Nephron progenitor cell (in vitro differentiated cells): ENCODE measurements at regions not wholly inside any gene's neighbourhood (a gene's known extent, or its start where the extent isn't known, plus 50 kb on each side); places are given as distances from the start of the nearest gene placed in this dataset.

ENCODE experiments used
- DNase-seq: peaks from one replicate; pipeline ENCODE4 v3.0.0; 2021
- H3K27ac Mint-ChIP-seq: 2 replicates; pipeline ENCODE4 v1.8.0; 2021; ENCODE audit warnings: mild to moderate bottlenecking, moderate library complexity, mixed read lengths
- H3K27me3 Mint-ChIP-seq: 2 replicates; pipeline ENCODE4 v1.8.0; 2021; ENCODE audit warnings: mild to moderate bottlenecking, low read depth, mixed read lengths; ENCODE audit not compliant: poor library complexity
- H3K36me3 Mint-ChIP-seq: 2 replicates; pipeline ENCODE4 v1.8.0; 2021; ENCODE audit warnings: low read depth, mixed read lengths
- H3K4me1 Mint-ChIP-seq: 2 replicates; pipeline ENCODE4 v1.8.0; 2021; ENCODE audit warnings: mixed read lengths
- H3K4me3 Mint-ChIP-seq: 2 replicates; pipeline ENCODE4 v1.8.0; 2021; ENCODE audit warnings: mild to moderate bottlenecking, moderate library complexity, mixed read lengths
- H3K9me3 Mint-ChIP-seq: 2 replicates; pipeline ENCODE4 v1.8.0; 2021; ENCODE audit warnings: mild to moderate bottlenecking, moderate library complexity, mixed read lengths
- CTCF ChIP-seq: fragments of 200-600 bp; sonication (generic); IDR thresholded peaks from 2 replicates; pipeline ENCODE4 v1.5.0; 2021; ENCODE audit warnings: antibody characterized with exemption

- no peak for DNase-seq
- TF ChIP-seq CTCF, result no peak
- no peaks in the 10 kb centered on the region for H3K4me1 Mint-ChIP-seq
- H3K4me3 Mint-ChIP-seq, result no peak overlapping the region
- no peak overlapping the region for H3K27ac Mint-ChIP-seq
- no peaks in the 10 kb centered on the region for H3K36me3 Mint-ChIP-seq
- H3K27me3 Mint-ChIP-seq, result peaks cover 9% of the 10 kb centered on the region
- H3K9me3 Mint-ChIP-seq, result no peaks in the 10 kb centered on the region
Measured at GRCh38 chr3:18880691-18881090, 267.6 kb upstream of the KCNH8 start.

- Mint-ChIP-seq H3K27me3 (no peaks in the 10 kb centered on the region), H3K9me3 (no peaks in the 10 kb centered on the region), H3K4me1 (no peaks in the 10 kb centered on the region), H3K36me3 (no peaks in the 10 kb centered on the region), H3K27ac (no peak overlapping the region), H3K4me3 (no peak overlapping the region)
- no peak for DNase-seq
- no peak for TF ChIP-seq CTCF
Measured at GRCh38 chr3:18872466-18872865, 275.8 kb upstream of the KCNH8 start.

GRCh38 chr3:18870642-18871041 lies 277.7 kb upstream of the KCNH8 start:
- no peak for DNase-seq
- no peak overlapping the region for H3K27ac Mint-ChIP-seq
- no peaks in the 10 kb centered on the region for H3K27me3 Mint-ChIP-seq
- H3K4me3 Mint-ChIP-seq, result no peak overlapping the region
- no peaks in the 10 kb centered on the region for H3K4me1 Mint-ChIP-seq
- no peaks in the 10 kb centered on the region for H3K9me3 Mint-ChIP-seq
- TF ChIP-seq CTCF, result no peak
- H3K36me3 Mint-ChIP-seq, result no peaks in the 10 kb centered on the region

- H3K27ac Mint-ChIP-seq, result no peak overlapping the region
- no peaks in the 10 kb centered on the region for H3K27me3 Mint-ChIP-seq
- DNase-seq, result no peak
- no peak for TF ChIP-seq CTCF
- no peaks in the 10 kb centered on the region for H3K9me3 Mint-ChIP-seq
- no peaks in the 10 kb centered on the region for H3K36me3 Mint-ChIP-seq
- no peak overlapping the region for H3K4me3 Mint-ChIP-seq
- H3K4me1 Mint-ChIP-seq, result no peaks in the 10 kb centered on the region
Measured at GRCh38 chr3:18870074-18870640, 278.2 kb upstream of the KCNH8 start.

- Mint-ChIP-seq H3K27ac (no peak overlapping the region), H3K36me3 (no peaks in the 10 kb centered on the region), H3K4me1 (no peaks in the 10 kb centered on the region), H3K9me3 (no peaks in the 10 kb centered on the region), H3K4me3 (no peak overlapping the region), H3K27me3 (no peaks in the 10 kb centered on the region)
- DNase-seq, result no peak
- no peak for TF ChIP-seq CTCF
Measured at GRCh38 chr3:18868911-18869689, 279.2 kb upstream of the KCNH8 start.

GRCh38 chr3:18866899-18867298 lies 281.4 kb upstream of the KCNH8 start:
- no peaks in the 10 kb centered on the region for H3K27me3 Mint-ChIP-seq
- no peak for TF ChIP-seq CTCF
- no peaks in the 10 kb centered on the region for H3K9me3 Mint-ChIP-seq
- H3K4me3 Mint-ChIP-seq, result no peak overlapping the region
- H3K27ac Mint-ChIP-seq, result no peak overlapping the region
- no peaks in the 10 kb centered on the region for H3K4me1 Mint-ChIP-seq
- DNase-seq, result no peak
- no peaks in the 10 kb centered on the region for H3K36me3 Mint-ChIP-seq
